ENCODE measurements at regions not wholly inside any gene's neighbourhood (a gene's known extent, or its start where the extent isn't known, plus 50 kb on each side); places are given as distances from the start of the nearest gene placed in this dataset.

DNA sequence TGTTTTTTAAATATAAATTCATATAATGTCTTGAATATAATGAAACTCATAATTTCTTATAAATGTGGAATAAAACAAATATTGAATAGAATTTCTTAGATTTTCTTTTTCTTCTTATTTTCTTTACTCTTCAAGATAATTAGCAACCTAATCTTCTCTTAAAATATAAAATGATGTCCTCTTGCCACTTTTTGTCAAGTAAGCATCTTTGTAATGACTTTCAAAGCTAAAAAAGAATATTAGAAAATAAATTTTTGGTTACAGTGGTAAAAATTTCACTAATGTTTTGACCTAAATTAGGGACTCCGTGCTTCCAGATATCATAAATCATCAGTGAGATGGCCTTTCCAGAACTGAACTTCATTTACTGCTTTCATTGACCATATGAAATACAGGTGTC lies 846.4 kb downstream of the FRK start:
- no peak overlapping the region for H3K4me3 ChIP-seq (ENCODE audit: low read depth, low read length, poor library complexity, severe bottlenecking)
- intact Hi-C loops (cut with micrococcal nuclease; ENCODE audit: unreplicated experiment), result no loop called here
- CTCF ChIA-PET, result no interaction called here
- no peaks in the 10 kb centered on the region for H3K4me1 ChIP-seq (ENCODE audit: insufficient read depth, low read length, poor library complexity, severe bottlenecking)
- no peak overlapping the region for H3K27ac ChIP-seq (ENCODE audit: low read depth, low read length, poor library complexity, severe bottlenecking)
- H3K36me3 ChIP-seq (ENCODE audit: insufficient read depth, low read length, poor library complexity, severe bottlenecking), result no peaks in the 10 kb centered on the region
- no peaks in the 10 kb centered on the region for H3K27me3 ChIP-seq (replicated peaks; ENCODE audit: insufficient read depth, low read depth, low read length, poor library complexity)
- TF ChIP-seq EZH2 (IDR thresholded peaks at IDR 0.05; ENCODE audit: borderline replicate concordance, low read depth, low read length, poor library complexity, severe bottlenecking), result no peak
- TF ChIP-seq, protein P1, sequence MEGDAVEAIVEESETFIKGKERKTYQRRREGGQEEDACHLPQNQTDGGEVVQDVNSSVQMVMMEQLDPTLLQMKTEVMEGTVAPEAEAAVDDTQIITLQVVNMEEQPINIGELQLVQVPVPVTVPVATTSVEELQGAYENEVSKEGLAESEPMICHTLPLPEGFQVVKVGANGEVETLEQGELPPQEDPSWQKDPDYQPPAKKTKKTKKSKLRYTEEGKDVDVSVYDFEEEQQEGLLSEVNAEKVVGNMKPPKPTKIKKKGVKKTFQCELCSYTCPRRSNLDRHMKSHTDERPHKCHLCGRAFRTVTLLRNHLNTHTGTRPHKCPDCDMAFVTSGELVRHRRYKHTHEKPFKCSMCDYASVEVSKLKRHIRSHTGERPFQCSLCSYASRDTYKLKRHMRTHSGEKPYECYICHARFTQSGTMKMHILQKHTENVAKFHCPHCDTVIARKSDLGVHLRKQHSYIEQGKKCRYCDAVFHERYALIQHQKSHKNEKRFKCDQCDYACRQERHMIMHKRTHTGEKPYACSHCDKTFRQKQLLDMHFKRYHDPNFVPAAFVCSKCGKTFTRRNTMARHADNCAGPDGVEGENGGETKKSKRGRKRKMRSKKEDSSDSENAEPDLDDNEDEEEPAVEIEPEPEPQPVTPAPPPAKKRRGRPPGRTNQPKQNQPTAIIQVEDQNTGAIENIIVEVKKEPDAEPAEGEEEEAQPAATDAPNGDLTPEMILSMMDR (conservative IDR thresholded peaks at IDR 0.05; ENCODE audit: low read depth, low read length), result no peak
- POLR2A ChIA-PET (ENCODE audit: low non-redundant PET), result no interaction called here
- H3K9me3 ChIP-seq (ENCODE audit: low read depth, low read length, poor library complexity, severe bottlenecking), result peaks cover 8% of the 10 kb centered on the region
- DNase-seq (ENCODE audit: low spot score), result no peak
- BruUV-seq (replicated peaks), result no TSS peak

DNA sequence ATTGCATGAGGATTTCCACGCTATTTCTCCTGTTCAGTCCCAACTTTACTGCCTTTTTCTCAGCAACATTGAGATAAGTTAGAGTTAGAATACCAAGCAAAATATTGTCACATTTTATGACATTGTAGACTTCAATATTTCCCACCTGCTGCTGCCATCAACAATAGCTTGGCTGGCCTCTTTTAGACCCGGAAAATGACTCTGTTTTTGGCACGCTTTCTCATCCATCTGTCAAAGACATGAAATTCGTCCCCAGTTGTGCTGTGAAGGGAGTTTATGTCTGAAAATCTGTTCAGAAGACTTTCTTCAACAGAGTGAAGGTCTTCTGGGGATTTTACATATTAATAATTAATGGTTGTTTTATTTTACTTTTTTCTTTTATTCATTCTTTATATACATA lies 857.3 kb downstream of the FRK start:
- Histone ChIP-seq H3K27me3 (replicated peaks; ENCODE audit: insufficient read depth, low read depth, low read length, poor library complexity) (no peaks in the 10 kb centered on the region), H3K36me3 (ENCODE audit: insufficient read depth, low read length, poor library complexity, severe bottlenecking) (no peaks in the 10 kb centered on the region), H3K4me1 (ENCODE audit: insufficient read depth, low read length, poor library complexity, severe bottlenecking) (no peaks in the 10 kb centered on the region), H3K9me3 (ENCODE audit: low read depth, low read length, poor library complexity, severe bottlenecking) (no peaks in the 10 kb centered on the region), H3K27ac (ENCODE audit: low read depth, low read length, poor library complexity, severe bottlenecking) (no peak overlapping the region), H3K4me3 (ENCODE audit: low read depth, low read length, poor library complexity, severe bottlenecking) (no peak overlapping the region)
- intact Hi-C loops (cut with micrococcal nuclease; ENCODE audit: unreplicated experiment), result no loop called here
- ChIA-PET POLR2A (ENCODE audit: low non-redundant PET) (no interaction called here), CTCF (no interaction called here)
- DNase-seq (ENCODE audit: low spot score), result no peak
- no TSS peak for BruUV-seq (replicated peaks)
- TF ChIP-seq, protein P1 (conservative IDR thresholded peaks at IDR 0.05; ENCODE audit: low read depth, low read length), result no peak
- no peak for TF ChIP-seq EZH2 (IDR thresholded peaks at IDR 0.05; ENCODE audit: borderline replicate concordance, low read depth, low read length, poor library complexity, severe bottlenecking)

DNA sequence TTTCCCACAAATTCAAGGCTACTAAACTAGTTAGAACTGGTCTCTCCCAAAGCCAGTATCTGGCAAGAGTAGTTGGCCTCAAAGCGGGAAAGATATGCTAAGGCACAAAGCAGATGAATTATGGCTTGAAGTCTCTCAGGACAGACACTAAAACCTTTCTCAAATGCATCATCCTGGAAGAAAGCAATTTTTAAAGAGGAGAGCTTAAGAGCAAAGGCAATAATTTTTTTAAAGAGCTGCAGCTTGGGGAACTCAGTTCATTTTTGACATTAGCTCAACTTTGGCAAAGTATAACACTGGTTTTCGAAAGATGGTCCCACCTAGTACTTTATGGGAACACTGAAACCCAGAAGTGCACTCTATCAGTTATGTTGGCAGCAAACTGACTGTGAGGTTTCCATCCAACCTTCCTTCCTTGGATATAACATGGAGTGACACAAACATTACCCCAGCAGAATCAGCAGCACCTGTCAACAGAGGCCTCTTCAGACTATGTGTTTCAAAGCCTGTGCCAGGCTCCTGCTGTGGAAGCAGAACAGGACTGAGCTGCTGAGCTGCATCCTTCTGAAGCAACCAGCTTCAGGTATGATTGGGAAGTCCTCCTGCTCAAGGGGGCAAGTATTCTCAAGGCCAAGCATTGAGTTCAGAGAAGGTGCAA lies 852.3 kb upstream of the HS3ST5 start:
- no TSS peak for BruUV-seq (replicated peaks)
- intact Hi-C loops (cut with micrococcal nuclease; ENCODE audit: unreplicated experiment), result no loop called here

More for the DNA sequence above, 852.3 kb upstream of the HS3ST5 start:
- Histone ChIP-seq H3K9me3 (ENCODE audit: low read depth, low read length, poor library complexity, severe bottlenecking) (no peaks in the 10 kb centered on the region), H3K27ac (ENCODE audit: low read depth, low read length, poor library complexity, severe bottlenecking) (no peak overlapping the region), H3K27me3 (replicated peaks; ENCODE audit: insufficient read depth, low read depth, low read length, poor library complexity) (no peaks in the 10 kb centered on the region), H3K4me1 (ENCODE audit: insufficient read depth, low read length, poor library complexity, severe bottlenecking) (no peaks in the 10 kb centered on the region), H3K36me3 (ENCODE audit: insufficient read depth, low read length, poor library complexity, severe bottlenecking) (no peaks in the 10 kb centered on the region), H3K4me3 (ENCODE audit: low read depth, low read length, poor library complexity, severe bottlenecking) (no peak overlapping the region)
- no peak for DNase-seq (ENCODE audit: low spot score)
- POLR2A ChIA-PET (ENCODE audit: low non-redundant PET), result no interaction called here
- no peak for TF ChIP-seq EZH2 (IDR thresholded peaks at IDR 0.05; ENCODE audit: borderline replicate concordance, low read depth, low read length, poor library complexity, severe bottlenecking)
- TF ChIP-seq, protein P1 (conservative IDR thresholded peaks at IDR 0.05; ENCODE audit: low read depth, low read length), result no peak
- CTCF ChIA-PET, result no interaction called here

Data from A673 (cell line).